Activated CD8-positive, alpha-beta T cell treated with anti-CD3 and anti-CD28 coated beads, Interleukin-2, amount 10 ng/mL, durations not matched to agents 7 days and 5 days (primary cell): ENCODE measurements at regions not wholly inside any gene's neighbourhood (a gene's known extent, or its start where the extent isn't known, plus 50 kb on each side); places are given as distances from the start of the nearest gene placed in this dataset.

Experiments
- ATAC-seq: fragments of 150-1000 bp; cut with Tn5 transposase; one replicate; pipeline ENCODE4 v1.10.0; 2021; ENCODE audit warnings: moderate library complexity
- CTCF ChIA-PET: fragments of 350-600 bp; sonication (Branson Sonifier 250); formaldehyde crosslinking; loops from one replicate; lab custom pipeline; 2021; ENCODE audit warnings: antibody characterized with exemption; lab: Charles Lee
- POLR2A ChIA-PET: fragments of 350-600 bp; sonication (Branson Sonifier 250); formaldehyde crosslinking; loops from one replicate; lab custom pipeline; 2021; ENCODE audit warnings: antibody characterized with exemption; lab: Charles Lee
- DNase-seq: peaks from one replicate; pipeline ENCODE4 v3.0.0-alpha.2; 2020
- H3K27ac Mint-ChIP-seq: one replicate; pipeline ENCODE4 v1.8.0; 2021; ENCODE audit warnings: mild to moderate bottlenecking, mixed read lengths
- H3K27me3 Mint-ChIP-seq: one replicate; pipeline ENCODE4 v1.8.0; 2021; ENCODE audit warnings: low read depth, mixed read lengths
- H3K36me3 Mint-ChIP-seq: one replicate; pipeline ENCODE4 v1.8.0; 2021; ENCODE audit warnings: low read depth, mixed read lengths
- H3K4me1 Mint-ChIP-seq: one replicate; pipeline ENCODE4 v1.8.0; 2021; ENCODE audit warnings: low read depth, mixed read lengths
- H3K4me3 Mint-ChIP-seq: one replicate; pipeline ENCODE4 v1.8.0; 2021; ENCODE audit warnings: mild to moderate bottlenecking, mixed read lengths
- H3K9me3 Mint-ChIP-seq: one replicate; pipeline ENCODE4 v1.8.0; 2022; ENCODE audit warnings: mixed read lengths; ENCODE audit not compliant: insufficient read depth

DNA sequence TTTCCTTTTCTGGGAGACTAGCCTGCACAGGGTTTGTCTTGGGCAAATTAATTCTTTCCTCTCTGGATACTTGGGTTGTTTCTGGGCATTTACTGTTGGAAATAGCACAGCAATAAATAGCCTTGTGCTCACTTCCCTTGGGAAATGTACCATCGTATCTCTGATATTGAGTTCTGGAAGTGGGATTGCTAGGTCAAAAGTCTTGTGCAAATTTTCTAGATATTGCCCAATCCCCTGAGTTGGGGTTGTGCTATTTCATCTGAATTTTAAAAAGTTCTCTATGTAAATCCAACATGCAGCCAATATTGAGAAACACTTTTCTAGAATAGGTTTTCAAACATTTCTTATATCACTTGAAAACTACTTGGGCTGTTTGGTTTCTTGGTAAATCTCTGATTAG lies 64.0 kb upstream of the ELOVL5 start:
- CTCF ChIA-PET: no interaction called here
- no peak for DNase-seq

DNA sequence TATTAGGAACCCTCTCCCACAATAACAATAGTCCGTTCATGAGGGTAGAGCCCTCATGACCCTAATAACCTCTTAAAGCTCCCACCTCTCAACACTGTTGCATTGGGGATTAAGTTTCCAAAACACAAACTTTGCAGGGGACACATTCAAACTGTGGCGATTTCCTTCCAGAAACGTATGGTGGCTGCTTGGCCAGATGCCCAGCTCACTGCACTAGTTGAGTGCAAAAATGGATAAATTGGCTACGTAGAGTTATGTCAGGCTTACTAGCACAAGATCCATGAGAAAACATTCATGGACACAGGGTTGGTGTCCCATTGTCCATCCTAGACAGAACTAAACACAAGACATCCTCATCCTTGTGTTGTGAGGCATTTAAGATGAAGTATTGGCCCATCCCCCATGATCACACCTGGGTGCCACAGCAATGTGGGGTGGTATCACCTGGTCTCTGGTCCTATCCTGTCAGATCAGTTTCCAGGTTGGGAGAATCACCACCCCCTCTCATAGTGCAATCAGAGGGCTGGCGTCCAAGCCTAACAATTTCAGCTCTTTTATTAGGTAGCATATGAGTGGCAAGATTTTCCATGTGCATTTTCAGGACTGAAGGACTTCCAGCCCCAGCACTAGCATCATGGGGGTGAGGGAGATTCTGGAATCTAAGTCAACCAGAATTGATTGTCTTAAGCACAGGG lies 63.4 kb upstream of the ELOVL5 start:
- H3K4me3 Mint-ChIP-seq: no peak overlapping the region
- CTCF ChIA-PET: interaction anchor here (1.1 to 4.4 kb wide), 8 partner anchors 11 to 244 kb away, joined by 3 to 31 read pairs (median 8); no protein-coding TSS in a partner anchor
- POLR2A ChIA-PET: no interaction called here
- H3K9me3 Mint-ChIP-seq: no peaks in the 10 kb centered on the region
- DNase-seq (no peak), ATAC-seq (no peak)
- H3K4me1 Mint-ChIP-seq: no peaks in the 10 kb centered on the region
- no peak overlapping the region for H3K27ac Mint-ChIP-seq
- no peaks in the 10 kb centered on the region for H3K36me3 Mint-ChIP-seq
- H3K27me3 Mint-ChIP-seq: peaks cover 2% of the 10 kb centered on the region

More for the DNA sequence above, 64.0 kb upstream of the ELOVL5 start:
- Mint-ChIP-seq H3K9me3 (no peaks in the 10 kb centered on the region), H3K27ac (no peak overlapping the region), H3K36me3 (no peaks in the 10 kb centered on the region), H3K4me1 (no peaks in the 10 kb centered on the region), H3K4me3 (no peak overlapping the region), H3K27me3 (peaks cover 2% of the 10 kb centered on the region)
- no peak for ATAC-seq
- POLR2A ChIA-PET: no interaction called here

DNA sequence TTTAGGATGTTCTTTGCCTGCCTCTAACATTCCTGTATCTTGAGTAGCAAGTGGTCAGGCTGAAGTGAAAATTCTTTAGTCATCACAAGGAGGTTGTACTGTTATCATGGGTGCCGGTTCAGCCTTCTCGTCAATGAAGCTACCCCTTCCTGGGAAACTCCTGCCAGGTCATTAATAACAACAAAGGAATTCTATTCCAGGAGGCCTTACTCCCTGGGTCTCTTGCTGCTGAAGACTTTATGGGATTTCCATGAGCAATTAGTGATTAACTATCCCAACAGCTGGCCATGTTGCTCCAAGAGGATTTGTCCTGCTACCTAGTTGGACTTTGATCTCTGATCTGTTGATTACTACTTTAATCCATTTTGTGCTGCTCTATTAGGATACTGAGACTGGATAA lies 62.7 kb upstream of the ELOVL5 start:
- Mint-ChIP-seq H3K4me3 (no peak overlapping the region), H3K9me3 (no peaks in the 10 kb centered on the region), H3K4me1 (no peaks in the 10 kb centered on the region), H3K27ac (no peak overlapping the region), H3K36me3 (no peaks in the 10 kb centered on the region), H3K27me3 (peaks cover 2% of the 10 kb centered on the region)
- DNase-seq (no peak), ATAC-seq (no peak)
- ChIA-PET POLR2A (no interaction called here), CTCF (interaction anchor here (0.6 to 4.4 kb wide), 25 partner anchors 11 to 243 kb away, joined by 3 to 31 read pairs (median 4); no protein-coding TSS in a partner anchor)

DNA sequence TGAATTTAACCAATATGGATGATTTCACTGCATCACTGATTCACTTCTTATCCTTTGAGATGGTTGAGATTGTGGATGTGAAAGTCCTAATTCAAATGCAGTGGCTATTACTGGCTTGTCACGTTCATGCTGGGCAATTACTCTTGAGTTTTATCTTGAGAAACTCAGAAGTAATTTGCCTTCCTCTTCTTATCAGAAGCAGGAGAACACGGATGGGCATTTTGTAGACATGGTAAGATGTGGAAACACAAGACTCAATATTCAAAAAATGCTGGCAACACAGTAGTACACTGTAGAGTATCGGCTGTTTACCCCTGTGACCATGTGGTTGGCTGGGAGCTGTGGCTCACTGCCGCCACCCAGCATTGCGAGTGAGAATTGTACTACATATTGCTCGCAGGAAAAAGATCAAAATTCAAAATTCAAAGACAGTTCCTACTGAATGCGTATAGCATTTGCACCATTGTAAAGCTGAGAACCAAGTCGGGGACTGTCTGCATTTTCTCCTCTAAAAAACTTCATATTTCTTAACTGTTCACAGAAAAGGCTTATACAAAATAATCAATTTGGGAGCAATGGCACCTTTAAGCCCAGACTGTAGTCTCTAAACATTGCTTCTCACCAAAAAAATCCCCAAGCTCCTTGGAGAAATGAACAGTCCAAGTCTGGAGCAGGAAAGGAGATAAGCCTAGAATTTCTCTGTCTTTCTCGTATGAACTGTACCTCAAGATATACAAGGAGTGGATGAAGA lies 61.9 kb upstream of the ELOVL5 start:
- H3K4me3 Mint-ChIP-seq: no peak overlapping the region
- CTCF ChIA-PET: interaction anchor here (0.6 to 4.4 kb wide), 31 partner anchors 11 to 290 kb away, joined by 3 to 31 read pairs (median 4); no protein-coding TSS in a partner anchor
- ATAC-seq: peak; percentile 90
- peak; percentile 66 for DNase-seq
- peaks cover 2% of the 10 kb centered on the region for H3K27me3 Mint-ChIP-seq
- no peak overlapping the region for H3K27ac Mint-ChIP-seq
- no peaks in the 10 kb centered on the region for H3K9me3 Mint-ChIP-seq
- H3K36me3 Mint-ChIP-seq: no peaks in the 10 kb centered on the region
- H3K4me1 Mint-ChIP-seq: no peaks in the 10 kb centered on the region
- POLR2A ChIA-PET: no interaction called here

DNA sequence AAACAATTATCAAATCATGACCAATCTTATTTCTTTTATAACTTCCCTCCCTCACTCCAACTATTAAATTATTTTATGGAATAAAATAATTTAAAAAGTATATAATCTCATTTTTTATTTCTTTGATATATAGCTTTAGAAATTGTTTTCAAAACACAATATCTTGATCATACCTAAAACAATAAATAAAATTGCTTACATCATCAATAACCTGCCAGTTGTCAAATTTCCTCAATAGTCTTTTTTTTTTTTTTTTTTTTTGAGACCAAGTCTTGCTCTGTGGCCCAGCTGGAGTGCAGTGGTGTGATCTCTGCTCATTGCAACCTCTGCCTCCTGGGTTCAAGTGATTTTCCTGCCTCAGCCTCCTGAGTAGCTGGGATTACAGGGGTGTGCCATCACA lies 60.1 kb upstream of the ELOVL5 start:
- ATAC-seq: no peak

DNA sequence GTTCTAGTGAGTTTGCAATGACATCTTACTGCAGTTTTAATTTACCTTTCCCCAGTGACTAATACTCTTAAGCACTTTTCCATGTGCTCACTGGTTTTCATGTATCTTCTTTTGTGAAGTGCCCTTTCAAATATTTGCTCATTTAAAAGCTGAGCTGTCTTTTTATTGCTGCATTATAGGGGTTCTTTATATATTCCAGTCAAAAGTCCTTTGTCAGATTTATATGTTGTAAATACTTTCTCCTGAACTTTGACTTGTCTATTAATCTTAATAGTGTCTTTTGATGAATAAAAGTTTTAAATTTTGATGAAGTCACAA lies 50.2 kb upstream of the ELOVL5 start:
- no peaks in the 10 kb centered on the region for H3K9me3 Mint-ChIP-seq
- no peak overlapping the region for H3K27ac Mint-ChIP-seq
- POLR2A ChIA-PET: no interaction called here
- H3K27me3 Mint-ChIP-seq: peaks cover 10% of the 10 kb centered on the region
- CTCF ChIA-PET: interaction anchor here (3.0 kb wide), 1 partner anchor 11 kb away, joined by 12 read pairs; no protein-coding TSS in a partner anchor
- no peaks in the 10 kb centered on the region for H3K36me3 Mint-ChIP-seq
- no peak overlapping the region for H3K4me3 Mint-ChIP-seq
- DNase-seq (no peak), ATAC-seq (no peak)
- no peaks in the 10 kb centered on the region for H3K4me1 Mint-ChIP-seq

More for the DNA sequence above, 60.1 kb upstream of the ELOVL5 start:
- peaks cover 4% of the 10 kb centered on the region for H3K27me3 Mint-ChIP-seq
- no peak for DNase-seq
- CTCF ChIA-PET: interaction anchor here (0.9 to 4.4 kb wide), 2 partner anchors 124 to 236 kb away, joined by 4 to 31 read pairs; no protein-coding TSS in a partner anchor
- no peak overlapping the region for H3K4me3 Mint-ChIP-seq
- no peaks in the 10 kb centered on the region for H3K9me3 Mint-ChIP-seq
- no peaks in the 10 kb centered on the region for H3K36me3 Mint-ChIP-seq
- H3K4me1 Mint-ChIP-seq: no peaks in the 10 kb centered on the region
- H3K27ac Mint-ChIP-seq: no peak overlapping the region
- POLR2A ChIA-PET: no interaction called here

DNA sequence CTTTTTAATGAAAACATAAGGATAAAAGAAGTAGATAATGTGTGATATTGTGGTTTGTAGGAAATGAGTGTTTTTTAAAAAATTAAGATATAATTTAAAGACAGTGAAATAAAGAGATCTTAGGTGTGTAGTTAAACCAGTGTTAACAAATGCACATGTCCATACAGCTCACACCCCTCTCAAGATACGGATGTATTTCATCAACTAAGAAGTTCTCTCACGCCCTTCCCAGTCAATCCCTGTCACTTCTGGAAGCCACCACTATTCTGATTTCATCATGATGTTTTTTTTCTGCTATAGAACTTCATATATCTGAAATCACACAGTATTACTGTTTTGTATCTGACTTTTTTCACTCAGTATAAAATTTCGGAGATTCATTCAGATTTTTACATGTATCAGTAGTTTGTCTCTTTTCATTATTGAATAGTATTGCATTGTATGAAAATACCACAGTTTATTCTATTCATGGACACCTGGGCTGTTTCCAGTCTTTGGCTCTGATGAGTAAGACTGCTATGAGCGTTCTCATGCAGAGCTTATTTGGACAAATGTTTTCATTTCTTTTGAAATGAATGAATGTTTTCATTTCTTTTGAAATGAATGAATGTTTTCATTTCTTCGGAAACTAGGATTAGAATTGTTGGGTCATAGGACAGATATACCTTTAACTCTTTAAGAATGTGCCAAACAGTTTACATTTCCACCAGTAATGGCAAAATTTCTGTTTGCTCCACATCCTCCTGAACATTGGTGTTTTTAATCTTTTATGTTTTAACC lies 49.7 kb upstream of the ELOVL5 start:
- H3K9me3 Mint-ChIP-seq: no peaks in the 10 kb centered on the region
- H3K27ac Mint-ChIP-seq: no peak overlapping the region
- ChIA-PET CTCF (interaction anchor here (1.1 to 3.0 kb wide), 2 partner anchors 12 to 51 kb away, joined by 3 to 12 read pairs; no protein-coding TSS in a partner anchor), POLR2A (no interaction called here)
- DNase-seq (no peak), ATAC-seq (no peak)
- H3K4me1 Mint-ChIP-seq: no peaks in the 10 kb centered on the region
- no peaks in the 10 kb centered on the region for H3K36me3 Mint-ChIP-seq
- H3K4me3 Mint-ChIP-seq: no peak overlapping the region
- peaks cover 8% of the 10 kb centered on the region for H3K27me3 Mint-ChIP-seq
